K562 (cell line): ENCODE measurements at regions not wholly inside any gene's neighbourhood (a gene's known extent, or its start where the extent isn't known, plus 50 kb on each side); places are given as distances from the start of the nearest gene placed in this dataset.

ENCODE experiments used
- ATAC-seq: fragments of 200-7000 bp; cut with Tn5 transposase; 3 replicates; pipeline ENCODE4 v1.9.1; 2020; ENCODE audit warnings: moderate library complexity
- BruUV-seq: library from RNA; stranded (reverse); fragments of 400-500 nt; replicated peaks from 2 replicates; lab custom pipeline; 2021; lab: Mats Ljungman, UMichigan
- CTCF ChIA-PET: fragments of 300-600 bp; formaldehyde crosslinking; extraction: SDS; loops from one replicate; lab custom pipeline; 2021; ENCODE audit warnings: low intra/inter-chr PET ratio; lab: Yijun Ruan, JAX
- POLR2A ChIA-PET: fragments of 300-600, 350-650 bp; sonication (Branson Sonifier 250); formaldehyde crosslinking; extraction: SDS; loops from one replicate; lab custom pipeline; 2021; ENCODE audit warnings: antibody characterized with exemption, inconsistent platforms; lab: Yijun Ruan, JAX
- DNase-seq, 4 experiments: peaks; one replicate each; pipeline versions ENCODE4 v3.0.0 to v3.0.0-alpha.2; 2011 to 2018; ENCODE audit warnings: low spot score in 3 of 4, mixed read lengths in 3 of 4; ENCODE audit errors: extremely low read depth in 1 of 4
- FAIRE-seq: peaks from 2 replicates; lab custom pipeline; 2011; peaks lifted over from hg19 to GRCh38; lab: Jason Lieb, UNC
- H2AFZ ChIP-seq: 2 replicates; pipeline ENCODE4 v1.6.0; 2011; ENCODE audit warnings: low read depth, low read length, control low read depth, inconsistent platforms
- H3K27ac ChIP-seq: fragments of 200-600 bp; 3 replicates; pipeline ENCODE4 v1.8.0; 2011; ENCODE audit warnings: low read depth, mild to moderate bottlenecking, control low read depth, inconsistent platforms, low read length, moderate library complexity, mixed read lengths; ENCODE audit errors: extremely low read depth
- H3K27me3 ChIP-seq, 2 experiments: fragments of 300-600 bp in 1 of 2; 2 replicates in 1 of 2; 3 replicates in 1 of 2; pipeline versions ENCODE4 v1.6.0 to v1.8.0; 2011; ENCODE audit warnings: inconsistent platforms in 2 of 2, low read length in 2 of 2, mild to moderate bottlenecking in 1 of 2, mixed read lengths in 1 of 2, moderate library complexity in 1 of 2; ENCODE audit not compliant: control insufficient read depth in 2 of 2, insufficient read depth in 2 of 2
- H3K36me3 ChIP-seq: fragments of 300-600 bp; 3 replicates; pipeline ENCODE4 v1.8.0; 2011; ENCODE audit warnings: mild to moderate bottlenecking, low read length, inconsistent platforms; ENCODE audit not compliant: control insufficient read depth, insufficient read depth
- H3K4me1 ChIP-seq, 2 experiments: fragments of 200-600 bp in 1 of 2; replicated peaks in 1 of 2; 2 replicates in 1 of 2; 3 replicates in 1 of 2; pipeline versions ENCODE4 v1.5.1 to v1.8.0; 2011; ENCODE audit warnings: inconsistent platforms in 2 of 2, low read length in 2 of 2, mild to moderate bottlenecking in 1 of 2, mixed read lengths in 1 of 2, moderate library complexity in 1 of 2; ENCODE audit not compliant: control insufficient read depth in 2 of 2, insufficient read depth in 2 of 2
- H3K4me2 ChIP-seq: 2 replicates; pipeline ENCODE4 v1.6.1; 2011; ENCODE audit warnings: low read length, control low read depth, inconsistent platforms, mixed read lengths; ENCODE audit not compliant: insufficient read depth
- H3K4me3 ChIP-seq: fragments of 200-600 bp; sonication (generic), shearing (Covaris generic); 2 replicates; pipeline ENCODE4 v1.5.1; 2016; ENCODE audit warnings: control low read depth, inconsistent platforms
- H3K79me2 ChIP-seq: fragments of 200-600 bp; 3 replicates; pipeline ENCODE4 v1.8.0; 2011; ENCODE audit warnings: low read length, inconsistent platforms; ENCODE audit not compliant: control insufficient read depth, insufficient read depth
- H3K9ac ChIP-seq, 2 experiments: 2 replicates each; pipeline versions ENCODE4 v1.6.0 to v1.6.1; 2011; ENCODE audit warnings: low read depth in 2 of 2, low read length in 2 of 2, control low read depth in 1 of 2, inconsistent platforms in 1 of 2, mild to moderate bottlenecking in 1 of 2, mixed read lengths in 1 of 2; ENCODE audit not compliant: insufficient read depth in 1 of 2
- H3K9me1 ChIP-seq: one replicate; pipeline ENCODE4 v1.6.0; 2011; ENCODE audit warnings: inconsistent platforms, mild to moderate bottlenecking, low read length, moderate library complexity; ENCODE audit not compliant: control insufficient read depth, insufficient read depth
- H3K9me3 ChIP-seq: replicated peaks from 2 replicates; pipeline ENCODE4 v1.5.1; 2011; ENCODE audit warnings: low read depth, low read length, inconsistent platforms; ENCODE audit not compliant: control insufficient read depth, insufficient read depth
- H4K20me1 ChIP-seq: replicated peaks from 2 replicates; pipeline ENCODE4 v1.6.1; 2011; ENCODE audit warnings: low read length, inconsistent platforms, mixed read lengths; ENCODE audit not compliant: control insufficient read depth, insufficient read depth
- IRF2 ChIP-seq: sonication (generic); formaldehyde crosslinking; IDR thresholded peaks from 2 replicates; pipeline ENCODE4 v1.8.1; 2022; ENCODE audit warnings: mild to moderate bottlenecking, missing genetic modification reagents
- KHSRP ChIP-seq: fragments of 450-650 bp; IDR thresholded peaks from 2 replicates; pipeline ENCODE4 v1.6.1; 2017
- MTF1 ChIP-seq: fragments of 250-450 bp; sonication (Bioruptor Pico); IDR thresholded peaks from 2 replicates; pipeline ENCODE4 v1.9.0; 2021; ENCODE audit warnings: moderate library complexity, mild to moderate bottlenecking, inconsistent platforms, borderline replicate concordance
- NFE2 ChIP-seq: IDR thresholded peaks from 2 replicates; pipeline ENCODE4 v1.6.1; 2014; ENCODE audit warnings: antibody characterized with exemption, low read depth
- SREBF1 ChIP-seq: fragments of 150-350 bp; IDR thresholded peaks from 2 replicates; pipeline ENCODE4 v1.6.1; 2014; ENCODE audit warnings: antibody characterized with exemption, low read depth, low read length, borderline replicate concordance
- TOE1 ChIP-seq, 2 experiments: fragments of 450-650 bp in 1 of 2; sonication (generic) in 1 of 2; formaldehyde crosslinking in 1 of 2; IDR thresholded peaks; 2 replicates each; pipeline versions ENCODE4 v1.7.1 to v1.8.0; 2016 to 2022; ENCODE audit warnings: borderline replicate concordance in 2 of 2, mild to moderate bottlenecking in 2 of 2, antibody characterized with exemption in 1 of 2, inconsistent platforms in 1 of 2, low read depth in 1 of 2, missing genetic modification reagents in 1 of 2, moderate library complexity in 1 of 2
- ZNF282 ChIP-seq: sonication (generic); formaldehyde crosslinking; IDR thresholded peaks from 2 replicates; pipeline ENCODE4 v1.8.1; 2023; ENCODE audit warnings: missing genetic modification reagents
- ZNF316 ChIP-seq: fragments of 450-650 bp; IDR thresholded peaks from 2 replicates; pipeline ENCODE4 v1.6.1; 2016
- WGBS: fragments of 100-300 bp; shearing (Covaris generic); methylation state at CpG from one replicate; pipeline ENCODE4 v1.1.6; 2016; ENCODE audit warnings: low coverage, mixed read lengths; ENCODE audit not compliant: insufficient coverage; ENCODE audit errors: missing lambda C conversion rate; 5-methylcytosine and 5-hydroxymethylcytosine counted together
- in situ Hi-C: fragments of 300-500 bp; cut with MboI; formaldehyde crosslinking; loops from 4 replicates; pipeline ENCODE4 v1.15.0; 2018; ENCODE audit warnings: inconsistent platforms, mixed read lengths
- intact Hi-C: fragments of 100-400 bp; cut with micrococcal nuclease; formaldehyde crosslinking; loops from 2 replicates; pipeline ENCODE4 v1.14.2; 2022
- TF ChIP-seq, protein P1 (sequence below): sonication (generic); formaldehyde crosslinking; IDR thresholded peaks from 2 replicates; pipeline ENCODE4 v1.8.0; 2023; ENCODE audit warnings: missing genetic modification reagents, mild to moderate bottlenecking, borderline replicate concordance
- TF ChIP-seq, protein P2 (sequence below): fragments of 450-650 bp; IDR thresholded peaks from 2 replicates; pipeline ENCODE4 v1.6.1; 2016; ENCODE audit warnings: missing biosample characterization, missing genetic modification characterization
- TF ChIP-seq, protein P3 (sequence below): sonication (generic); formaldehyde crosslinking; IDR thresholded peaks from 2 replicates; pipeline ENCODE4 v1.8.0; 2023; ENCODE audit warnings: mild to moderate bottlenecking, missing genetic modification reagents

DNA sequence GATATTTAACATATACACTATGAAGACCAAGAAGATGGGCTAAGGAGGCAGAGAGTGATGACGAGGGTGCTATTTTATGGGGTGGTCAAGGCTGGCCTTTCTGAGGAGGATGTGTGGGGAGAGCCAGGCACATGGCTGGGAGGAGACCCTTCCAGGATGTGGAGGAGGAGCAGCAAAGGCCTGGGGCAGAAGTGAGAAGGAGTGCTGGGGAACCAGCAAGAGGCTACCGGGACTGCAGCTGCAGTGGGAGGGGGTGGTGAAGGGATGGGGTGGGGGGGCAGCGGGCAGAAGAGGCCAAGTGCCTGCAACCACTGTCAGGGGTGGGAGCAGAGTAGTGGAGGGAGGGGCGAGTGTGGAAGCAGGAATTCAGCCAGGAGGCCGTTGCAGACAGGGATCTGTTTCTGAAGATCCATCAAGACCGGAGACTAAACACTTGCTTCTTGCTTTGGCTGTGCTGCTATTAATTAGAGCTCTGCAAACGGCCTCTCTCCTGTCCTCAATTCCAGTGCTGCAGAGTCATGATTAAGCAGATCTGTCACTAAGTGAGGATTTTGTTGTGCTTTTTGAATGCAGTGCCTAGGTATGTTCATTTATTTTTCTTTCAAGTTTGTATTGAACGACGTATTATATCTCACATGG is 89.9 kb downstream of the IER5 start:
- intact Hi-C loops (no loop called here), in situ Hi-C loops (no loop called here)
- H3K4me3 ChIP-seq, result no peak overlapping the region
- H3K9me1 ChIP-seq, result no peaks in the 10 kb centered on the region
- POLR2A ChIA-PET, result interaction anchor here (0.6 to 1.0 kb wide), 5 partner anchors 76 to 1017 kb away, joined by 3 to 5 read pairs (median 3); no protein-coding TSS in a partner anchor
- CTCF ChIA-PET, result no interaction called here
- peaks cover 41 to 46% of the 10 kb centered on the region in 2 experiments for H3K27me3 ChIP-seq
- ATAC-seq (peak; percentile 16; the same call in 1 of the 3 replicates), DNase-seq (no peak), FAIRE-seq (no peak)
- H3K79me2 ChIP-seq, result no peaks in the 10 kb centered on the region
- BruUV-seq, result no TSS peak
- H3K9me3 ChIP-seq, result no peaks in the 10 kb centered on the region
- H4K20me1 ChIP-seq, result no peaks in the 10 kb centered on the region
- 3% methylated on average over 8 of the region's 9 CpGs for WGBS
- H3K9ac ChIP-seq, result no peak overlapping the region
- no peak overlapping the region for H3K27ac ChIP-seq
- H3K4me2 ChIP-seq, result no peak overlapping the region
- no peaks in the 10 kb centered on the region for H3K36me3 ChIP-seq
- H3K4me1 ChIP-seq, result peaks cover 5 to 17% of the 10 kb centered on the region in 2 experiments; a peak in 4 of 5 replicates
- H2AFZ ChIP-seq, result no peak overlapping the region
- TF ChIP-seq MTF1 (CRISPR knock-in tag), result no peak
- TF ChIP-seq ZNF316, result peak; percentile 2; the same call in 1 of the 2 replicates
- TF ChIP-seq, protein P1, sequence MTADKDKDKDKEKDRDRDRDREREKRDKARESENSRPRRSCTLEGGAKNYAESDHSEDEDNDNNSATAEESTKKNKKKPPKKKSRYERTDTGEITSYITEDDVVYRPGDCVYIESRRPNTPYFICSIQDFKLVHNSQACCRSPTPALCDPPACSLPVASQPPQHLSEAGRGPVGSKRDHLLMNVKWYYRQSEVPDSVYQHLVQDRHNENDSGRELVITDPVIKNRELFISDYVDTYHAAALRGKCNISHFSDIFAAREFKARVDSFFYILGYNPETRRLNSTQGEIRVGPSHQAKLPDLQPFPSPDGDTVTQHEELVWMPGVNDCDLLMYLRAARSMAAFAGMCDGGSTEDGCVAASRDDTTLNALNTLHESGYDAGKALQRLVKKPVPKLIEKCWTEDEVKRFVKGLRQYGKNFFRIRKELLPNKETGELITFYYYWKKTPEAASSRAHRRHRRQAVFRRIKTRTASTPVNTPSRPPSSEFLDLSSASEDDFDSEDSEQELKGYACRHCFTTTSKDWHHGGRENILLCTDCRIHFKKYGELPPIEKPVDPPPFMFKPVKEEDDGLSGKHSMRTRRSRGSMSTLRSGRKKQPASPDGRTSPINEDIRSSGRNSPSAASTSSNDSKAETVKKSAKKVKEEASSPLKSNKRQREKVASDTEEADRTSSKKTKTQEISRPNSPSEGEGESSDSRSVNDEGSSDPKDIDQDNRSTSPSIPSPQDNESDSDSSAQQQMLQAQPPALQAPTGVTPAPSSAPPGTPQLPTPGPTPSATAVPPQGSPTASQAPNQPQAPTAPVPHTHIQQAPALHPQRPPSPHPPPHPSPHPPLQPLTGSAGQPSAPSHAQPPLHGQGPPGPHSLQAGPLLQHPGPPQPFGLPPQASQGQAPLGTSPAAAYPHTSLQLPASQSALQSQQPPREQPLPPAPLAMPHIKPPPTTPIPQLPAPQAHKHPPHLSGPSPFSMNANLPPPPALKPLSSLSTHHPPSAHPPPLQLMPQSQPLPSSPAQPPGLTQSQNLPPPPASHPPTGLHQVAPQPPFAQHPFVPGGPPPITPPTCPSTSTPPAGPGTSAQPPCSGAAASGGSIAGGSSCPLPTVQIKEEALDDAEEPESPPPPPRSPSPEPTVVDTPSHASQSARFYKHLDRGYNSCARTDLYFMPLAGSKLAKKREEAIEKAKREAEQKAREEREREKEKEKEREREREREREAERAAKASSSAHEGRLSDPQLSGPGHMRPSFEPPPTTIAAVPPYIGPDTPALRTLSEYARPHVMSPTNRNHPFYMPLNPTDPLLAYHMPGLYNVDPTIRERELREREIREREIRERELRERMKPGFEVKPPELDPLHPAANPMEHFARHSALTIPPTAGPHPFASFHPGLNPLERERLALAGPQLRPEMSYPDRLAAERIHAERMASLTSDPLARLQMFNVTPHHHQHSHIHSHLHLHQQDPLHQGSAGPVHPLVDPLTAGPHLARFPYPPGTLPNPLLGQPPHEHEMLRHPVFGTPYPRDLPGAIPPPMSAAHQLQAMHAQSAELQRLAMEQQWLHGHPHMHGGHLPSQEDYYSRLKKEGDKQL, result no peak
- no peak for TF ChIP-seq TOE1 (IDR thresholded peaks at IDR 0.05; ENCODE audit: borderline replicate concordance)
- TF ChIP-seq TOE1 (CRISPR knock-in tag; IDR thresholded peaks at IDR 0.05; ENCODE audit: borderline replicate concordance, low read depth), result no peak
- no peak for TF ChIP-seq KHSRP
- TF ChIP-seq ZNF282 (CRISPR knock-in tag), result no peak
- TF ChIP-seq, protein P2, sequence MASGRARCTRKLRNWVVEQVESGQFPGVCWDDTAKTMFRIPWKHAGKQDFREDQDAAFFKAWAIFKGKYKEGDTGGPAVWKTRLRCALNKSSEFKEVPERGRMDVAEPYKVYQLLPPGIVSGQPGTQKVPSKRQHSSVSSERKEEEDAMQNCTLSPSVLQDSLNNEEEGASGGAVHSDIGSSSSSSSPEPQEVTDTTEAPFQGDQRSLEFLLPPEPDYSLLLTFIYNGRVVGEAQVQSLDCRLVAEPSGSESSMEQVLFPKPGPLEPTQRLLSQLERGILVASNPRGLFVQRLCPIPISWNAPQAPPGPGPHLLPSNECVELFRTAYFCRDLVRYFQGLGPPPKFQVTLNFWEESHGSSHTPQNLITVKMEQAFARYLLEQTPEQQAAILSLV (tag), result no peak
- peak; percentile 42; the same call in 1 of the 2 replicates for TF ChIP-seq NFE2
- TF ChIP-seq, protein P3, sequence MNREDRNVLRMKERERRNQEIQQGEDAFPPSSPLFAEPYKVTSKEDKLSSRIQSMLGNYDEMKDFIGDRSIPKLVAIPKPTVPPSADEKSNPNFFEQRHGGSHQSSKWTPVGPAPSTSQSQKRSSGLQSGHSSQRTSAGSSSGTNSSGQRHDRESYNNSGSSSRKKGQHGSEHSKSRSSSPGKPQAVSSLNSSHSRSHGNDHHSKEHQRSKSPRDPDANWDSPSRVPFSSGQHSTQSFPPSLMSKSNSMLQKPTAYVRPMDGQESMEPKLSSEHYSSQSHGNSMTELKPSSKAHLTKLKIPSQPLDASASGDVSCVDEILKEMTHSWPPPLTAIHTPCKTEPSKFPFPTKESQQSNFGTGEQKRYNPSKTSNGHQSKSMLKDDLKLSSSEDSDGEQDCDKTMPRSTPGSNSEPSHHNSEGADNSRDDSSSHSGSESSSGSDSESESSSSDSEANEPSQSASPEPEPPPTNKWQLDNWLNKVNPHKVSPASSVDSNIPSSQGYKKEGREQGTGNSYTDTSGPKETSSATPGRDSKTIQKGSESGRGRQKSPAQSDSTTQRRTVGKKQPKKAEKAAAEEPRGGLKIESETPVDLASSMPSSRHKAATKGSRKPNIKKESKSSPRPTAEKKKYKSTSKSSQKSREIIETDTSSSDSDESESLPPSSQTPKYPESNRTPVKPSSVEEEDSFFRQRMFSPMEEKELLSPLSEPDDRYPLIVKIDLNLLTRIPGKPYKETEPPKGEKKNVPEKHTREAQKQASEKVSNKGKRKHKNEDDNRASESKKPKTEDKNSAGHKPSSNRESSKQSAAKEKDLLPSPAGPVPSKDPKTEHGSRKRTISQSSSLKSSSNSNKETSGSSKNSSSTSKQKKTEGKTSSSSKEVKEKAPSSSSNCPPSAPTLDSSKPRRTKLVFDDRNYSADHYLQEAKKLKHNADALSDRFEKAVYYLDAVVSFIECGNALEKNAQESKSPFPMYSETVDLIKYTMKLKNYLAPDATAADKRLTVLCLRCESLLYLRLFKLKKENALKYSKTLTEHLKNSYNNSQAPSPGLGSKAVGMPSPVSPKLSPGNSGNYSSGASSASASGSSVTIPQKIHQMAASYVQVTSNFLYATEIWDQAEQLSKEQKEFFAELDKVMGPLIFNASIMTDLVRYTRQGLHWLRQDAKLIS (CRISPR knock-in tag), result no peak
- no peak for TF ChIP-seq IRF2 (CRISPR knock-in tag)
- TF ChIP-seq SREBF1, result no peak
